ENCODE measurements at regions not wholly inside any gene's neighbourhood (a gene's known extent, or its start where the extent isn't known, plus 50 kb on each side); places are given as distances from the start of the nearest gene placed in this dataset.

- DNase-seq (ENCODE audit: low read depth in 4 of 4, low spot score in 3 of 4), result no peak
Measured at GRCh38 chr9:117549444-117549843, 134.6 kb upstream of the ASTN2 start.

DNA sequence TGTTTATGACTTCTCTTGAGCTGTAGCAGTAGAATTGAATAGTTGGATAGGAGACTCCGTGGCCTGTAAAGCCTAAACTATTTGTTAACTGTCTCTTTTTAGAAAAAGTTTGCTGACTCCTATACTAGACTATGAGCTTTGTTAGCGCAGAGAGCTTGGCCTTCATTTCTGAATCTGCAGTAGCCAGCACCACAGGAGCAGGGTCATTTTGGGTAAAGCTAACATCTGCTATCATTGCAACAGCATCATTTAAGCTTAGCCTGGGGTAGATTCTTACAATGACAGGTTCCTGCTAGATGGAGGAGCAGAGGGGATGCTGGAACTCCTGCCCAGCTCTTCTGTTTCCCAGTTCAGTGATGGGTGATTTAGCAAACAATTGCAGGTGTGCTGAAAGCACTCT, 133.7 kb upstream of the ASTN2 start:
- DNase-seq (ENCODE audit: low read depth in 4 of 4, low spot score in 3 of 4), result no peak

- DNase-seq (ENCODE audit: low read depth in 4 of 4, low spot score in 3 of 4), result no peak
Measured at GRCh38 chr9:117547904-117548303, 133.0 kb upstream of the ASTN2 start.

DNA sequence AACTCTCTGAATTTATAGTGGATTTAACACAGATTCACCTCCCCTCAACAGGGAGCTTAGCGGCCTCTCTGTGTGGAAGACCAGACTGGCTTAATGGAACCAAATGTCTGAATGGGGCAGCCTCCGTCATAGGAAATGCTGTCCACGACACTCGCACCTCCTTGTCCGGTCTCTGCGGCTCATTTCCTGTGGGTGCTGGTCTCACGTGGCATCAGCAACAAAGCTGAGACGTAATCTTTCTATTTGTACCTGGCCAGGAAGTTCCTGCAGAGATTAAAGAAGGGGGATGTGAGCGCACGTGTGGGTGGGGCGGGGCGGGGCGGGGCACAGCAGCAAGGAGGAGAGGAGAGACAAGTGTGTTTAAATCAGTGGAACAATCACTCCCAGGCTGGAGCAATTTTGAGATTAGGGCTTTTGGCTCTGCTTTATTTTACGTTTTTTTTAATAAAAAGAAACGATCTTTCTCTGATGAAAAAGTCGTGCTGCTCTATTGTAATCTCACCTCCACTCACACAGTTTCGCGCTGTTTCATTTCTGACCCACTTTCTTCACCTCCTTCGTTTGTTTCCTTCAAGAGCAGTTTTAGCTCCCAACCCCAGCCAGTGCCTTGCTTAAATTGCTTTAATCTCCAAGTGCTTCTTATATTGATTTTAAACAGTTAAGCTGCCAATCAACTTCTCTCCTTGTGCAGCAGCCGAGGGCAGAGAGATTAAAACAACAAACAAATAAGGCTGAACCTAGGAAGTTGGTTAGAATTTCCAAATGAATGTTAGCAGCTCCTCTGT, 132.2 kb upstream of the ASTN2 start:
- DNase-seq (ENCODE audit: low read depth in 4 of 4, low spot score in 3 of 4), result no peak

DNA sequence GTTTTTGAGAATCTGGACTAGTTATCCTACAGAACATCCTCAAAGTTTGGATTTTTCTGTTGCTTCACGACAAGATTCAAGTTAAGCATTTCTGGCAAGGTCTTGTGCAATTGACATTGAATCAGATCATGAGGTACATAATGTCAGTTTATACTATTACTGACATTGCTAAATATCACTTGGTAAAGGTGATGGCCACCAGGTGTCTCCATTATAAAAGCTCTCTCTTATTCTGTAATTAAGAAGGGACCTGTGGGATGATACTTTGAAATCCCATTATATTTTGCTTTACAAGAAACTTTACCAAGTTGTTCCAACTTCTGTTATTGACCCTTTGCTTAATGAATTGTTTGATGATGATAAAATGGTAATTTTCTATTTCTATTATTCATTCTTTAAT, 131.0 kb upstream of the ASTN2 start:
- DNase-seq (ENCODE audit: low read depth in 4 of 4, low spot score in 3 of 4), result no peak

DNA sequence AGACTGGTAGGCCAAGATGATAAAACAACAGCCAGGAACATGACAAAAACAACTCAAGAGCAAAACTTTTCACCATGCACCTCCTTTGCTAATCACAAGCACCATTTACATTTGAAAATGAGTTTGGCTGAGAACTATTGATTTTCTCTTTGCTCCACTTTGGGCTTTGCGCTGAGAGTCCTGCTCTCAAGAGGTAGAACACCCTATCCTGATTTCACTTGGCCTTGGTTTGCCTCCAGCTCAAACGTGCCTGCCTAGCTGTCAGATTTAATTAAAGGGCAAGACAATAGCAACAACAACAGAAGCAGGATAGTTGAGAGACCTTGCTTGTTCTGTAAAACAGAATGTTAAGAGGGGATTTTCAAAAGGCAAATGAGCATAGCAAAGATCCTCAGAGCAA, 128.2 kb upstream of the ASTN2 start:
- DNase-seq (ENCODE audit: low read depth in 4 of 4, low spot score in 3 of 4), result no peak

- DNase-seq (ENCODE audit: low read depth in 4 of 4, low spot score in 3 of 4), result no peak
Measured at GRCh38 chr9:117542021-117542420, 127.2 kb upstream of the ASTN2 start.

GRCh38 chr9:117541181-117541580, 126.3 kb upstream of the ASTN2 start:
- DNase-seq (ENCODE audit: low read depth in 4 of 4, low spot score in 3 of 4), result no peak

GRCh38 chr9:117535973-117536372, 121.1 kb upstream of the ASTN2 start:
- DNase-seq (ENCODE audit: low read depth in 4 of 4, low spot score in 3 of 4), result no peak

GRCh38 chr9:117535434-117535833, 120.6 kb upstream of the ASTN2 start:
- DNase-seq (ENCODE audit: low read depth in 4 of 4, low spot score in 3 of 4), result no peak

GRCh38 chr9:117528225-117528624, 113.4 kb upstream of the ASTN2 start:
- DNase-seq (ENCODE audit: low read depth in 4 of 4, low spot score in 3 of 4), result no peak

- DNase-seq (ENCODE audit: low read depth in 4 of 4, low spot score in 3 of 4), result no peak
Measured at GRCh38 chr9:117526674-117527073, 111.8 kb upstream of the ASTN2 start.

DNA sequence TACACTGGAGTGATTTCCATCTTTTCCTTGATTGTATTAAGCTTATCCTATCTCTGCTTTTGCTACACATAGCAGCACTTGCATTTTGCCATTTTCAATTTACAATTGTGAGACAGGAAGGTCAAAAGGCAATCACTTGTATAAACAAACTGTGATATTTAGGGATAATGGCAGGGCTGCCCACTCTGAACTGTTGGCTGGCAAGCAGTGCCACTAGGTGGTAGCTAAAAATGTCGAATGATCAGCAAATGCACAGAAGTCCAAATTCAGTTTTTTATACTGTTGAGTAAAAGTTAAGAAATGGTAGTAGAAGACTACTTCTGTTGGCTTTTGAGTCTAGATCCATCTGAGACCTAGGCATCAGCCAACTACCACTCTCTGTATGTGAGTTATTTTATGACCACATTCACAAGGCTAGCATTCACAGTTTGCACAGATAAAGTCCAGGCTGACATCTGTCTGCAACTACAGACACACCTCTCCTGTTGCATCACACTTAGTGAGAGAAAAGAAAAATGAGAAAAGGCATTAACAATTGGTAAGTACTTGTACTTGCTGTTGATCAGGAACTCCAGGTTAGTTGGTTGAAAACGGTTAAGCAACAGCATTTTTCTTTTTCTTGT, 108.8 kb upstream of the ASTN2 start:
- DNase-seq (ENCODE audit: low read depth in 4 of 4, low spot score in 3 of 4), result no peak

DNA sequence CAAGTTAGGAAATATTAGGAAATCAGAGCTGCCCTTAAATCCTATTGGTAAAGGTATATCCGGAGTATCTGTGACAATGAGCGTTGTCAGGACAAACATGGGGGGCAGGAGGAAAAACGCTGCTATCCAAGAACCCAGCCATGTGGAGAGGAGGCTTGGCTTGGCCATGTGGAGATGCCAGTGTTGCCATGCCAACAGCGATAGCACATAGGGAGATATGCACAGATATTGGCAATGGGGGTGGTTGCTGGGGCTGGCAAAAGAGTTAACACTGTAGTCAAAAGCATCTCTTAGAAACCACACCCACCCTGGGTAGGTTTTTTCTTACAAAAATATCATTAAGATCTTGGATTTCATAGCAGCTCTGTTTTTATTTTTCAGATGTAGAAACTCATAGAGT, 106.4 kb upstream of the ASTN2 start:
- no peak for DNase-seq (ENCODE audit: low read depth in 4 of 4, low spot score in 3 of 4)

DNA sequence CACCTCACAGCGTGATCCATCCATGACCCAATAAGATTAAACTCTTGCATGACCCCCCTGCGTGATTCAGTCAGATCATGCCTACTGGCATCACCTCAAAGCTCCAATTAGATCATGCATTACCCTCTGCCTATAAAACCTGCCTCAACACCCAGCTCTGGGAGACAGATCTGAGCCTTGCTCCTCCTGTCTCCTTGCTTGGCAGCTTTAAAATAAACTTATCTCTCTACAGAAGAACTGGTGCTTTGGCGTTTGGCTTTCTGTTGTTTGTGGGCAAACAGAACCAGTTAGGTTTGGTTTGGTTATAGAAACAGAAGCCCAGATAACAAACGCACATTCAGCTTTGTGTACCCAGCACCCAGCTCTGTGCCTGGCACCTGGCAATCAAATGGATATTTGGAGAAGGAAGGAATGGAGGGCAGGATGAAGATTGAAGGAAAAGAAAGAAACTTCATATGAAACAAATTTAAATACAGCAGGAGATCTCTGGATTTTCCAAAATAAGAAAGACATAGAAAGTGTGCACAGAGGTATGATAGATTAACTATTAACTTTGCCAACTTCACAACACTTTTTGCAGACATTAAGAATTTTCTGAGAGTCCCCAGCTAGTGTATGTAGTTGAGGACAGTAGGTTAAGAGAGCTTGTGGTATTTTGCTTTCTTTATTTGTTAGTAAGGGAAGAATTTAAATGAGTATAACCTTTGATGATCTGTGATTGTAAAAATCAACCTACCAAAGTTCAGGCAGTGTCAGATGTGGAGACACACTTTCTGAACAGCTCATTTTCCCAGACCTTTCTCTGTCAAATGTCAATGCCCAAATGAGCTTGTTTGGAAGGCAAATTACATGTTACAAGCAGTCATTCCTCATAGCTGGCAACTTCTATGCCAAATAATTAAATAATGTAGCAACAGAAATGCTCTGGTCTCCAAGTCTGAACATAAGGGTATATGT, 102.1 kb upstream of the ASTN2 start:
- no peak for DNase-seq (ENCODE audit: low read depth in 4 of 4, low spot score in 3 of 4)

DNA sequence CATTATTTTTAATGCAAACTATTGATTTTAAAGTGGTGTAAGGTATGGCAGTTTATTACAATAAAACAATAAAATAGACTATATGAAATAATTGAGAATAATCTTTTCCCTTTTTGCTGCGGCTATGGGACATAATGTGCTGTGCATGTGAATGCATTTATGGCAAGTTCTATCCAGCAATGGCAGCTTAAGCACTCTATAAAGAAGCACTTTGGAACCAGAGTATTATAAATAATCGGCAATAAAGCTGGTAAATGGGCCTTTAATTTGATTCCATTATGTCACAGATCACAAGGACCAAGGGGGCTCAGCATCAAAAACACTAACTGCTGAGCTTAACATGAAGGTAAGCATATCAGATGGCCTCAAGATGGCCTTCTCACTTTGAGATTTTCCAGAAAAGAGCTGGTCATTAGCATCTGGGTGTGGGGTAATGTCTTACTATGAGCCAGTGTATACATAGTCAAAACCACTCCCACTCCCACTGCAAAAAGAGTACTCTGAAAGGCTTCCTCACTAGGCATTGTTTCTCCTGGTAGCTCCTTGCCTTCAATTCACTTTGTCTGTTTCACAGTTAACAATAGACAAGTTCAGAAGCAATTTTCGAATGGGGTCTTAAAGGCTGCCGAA, 97.1 kb upstream of the ASTN2 start:
- no peak for DNase-seq (ENCODE audit: low read depth in 4 of 4, low spot score in 3 of 4)

GRCh38 chr9:117496307-117496706, 81.5 kb upstream of the ASTN2 start:
- DNase-seq (ENCODE audit: low read depth in 4 of 4, low spot score in 3 of 4), result no peak

GRCh38 chr9:117494401-117495090, 79.7 kb upstream of the ASTN2 start:
- no peak for DNase-seq (ENCODE audit: low read depth in 4 of 4, low spot score in 3 of 4)

- no peak for DNase-seq (ENCODE audit: low read depth in 4 of 4, low spot score in 3 of 4)
Measured at GRCh38 chr9:117492476-117492875, 77.6 kb upstream of the ASTN2 start.

DNA sequence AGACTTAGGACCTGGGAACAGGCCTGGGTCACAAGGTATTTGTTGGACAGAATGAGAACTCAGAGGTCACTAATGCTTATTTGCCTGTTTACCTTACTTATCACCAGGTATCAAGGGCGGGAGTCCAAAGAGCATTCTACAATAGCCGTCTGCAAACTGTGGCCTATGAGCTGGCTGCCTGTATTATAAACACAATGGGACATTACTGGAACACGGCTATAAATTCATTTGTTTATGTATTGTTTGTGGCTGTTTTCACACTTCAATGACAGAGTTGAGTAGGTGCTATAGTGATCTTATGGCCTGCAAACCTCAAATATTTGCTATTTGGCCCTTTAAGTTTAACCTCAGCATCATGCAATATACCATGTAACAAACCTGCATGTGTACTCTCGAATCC, 76.6 kb upstream of the ASTN2 start:
- no peak for DNase-seq (ENCODE audit: low read depth in 4 of 4, low spot score in 3 of 4)

Measured in left renal pelvis (tissue), 4 donors.